ENCODE measurements at regions not wholly inside any gene's neighbourhood (a gene's known extent, or its start where the extent isn't known, plus 50 kb on each side); places are given as distances from the start of the nearest gene placed in this dataset.

GRCh38 chr16:76193906-76194615 is 83.1 kb upstream of the CNTNAP4 start:
- TF ChIP-seq JUN (IDR thresholded peaks at IDR 0.05; ENCODE audit: borderline replicate concordance, insufficient read depth, insufficient read length, low read depth) (no peak), EZH2 (IDR thresholded peaks at IDR 0.05; ENCODE audit: borderline replicate concordance, low read depth, low read length, severe bottlenecking) (no peak), POLR2A (IDR thresholded peaks at IDR 0.05; ENCODE audit: low read depth, low read length) (no peak), MYC (IDR thresholded peaks at IDR 0.05; ENCODE audit: low read depth, low read length) (no peak), CTCF (IDR thresholded peaks at IDR 0.05; ENCODE audit: extremely low read depth in 1 of 2, insufficient read depth in 1 of 2, low read depth in 1 of 2, low read length in 2 of 2) (no peak), GATA2 (IDR thresholded peaks at IDR 0.05; ENCODE audit: insufficient read depth, insufficient read length, low read depth, low read length) (no peak), MAX (IDR thresholded peaks at IDR 0.05; ENCODE audit: insufficient read depth, insufficient read length) (no peak), POLR2AphosphoS5 (IDR thresholded peaks at IDR 0.05; ENCODE audit: insufficient read depth, low read depth, low read length) (no peak)

Measured in endothelial cell of umbilical vein (primary cell).